ENCODE measurements at regions not wholly inside any gene's neighbourhood (a gene's known extent, or its start where the extent isn't known, plus 50 kb on each side); places are given as distances from the start of the nearest gene placed in this dataset.

DNA sequence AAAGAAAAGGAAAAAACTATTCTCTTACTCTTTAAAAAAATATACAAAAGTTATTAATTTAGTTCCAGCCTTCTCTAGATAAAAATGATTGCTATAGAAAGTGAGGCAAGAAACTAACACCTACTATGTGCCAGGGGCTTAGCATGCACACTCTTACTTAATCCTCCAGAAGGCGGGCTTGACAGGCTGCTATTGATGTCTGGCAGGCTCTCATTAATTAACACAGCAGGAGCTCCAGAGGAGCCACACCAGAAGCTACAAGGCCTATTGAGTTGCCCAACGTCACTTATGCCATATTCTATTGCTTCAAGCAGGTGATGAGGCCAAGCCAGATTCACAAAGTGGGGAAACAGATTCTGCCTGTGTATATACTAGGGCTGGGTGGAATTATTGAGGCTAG is 54.6 kb upstream of the CLINT1 start:
- no peak for DNase-seq (ENCODE audit: low read depth)

DNA sequence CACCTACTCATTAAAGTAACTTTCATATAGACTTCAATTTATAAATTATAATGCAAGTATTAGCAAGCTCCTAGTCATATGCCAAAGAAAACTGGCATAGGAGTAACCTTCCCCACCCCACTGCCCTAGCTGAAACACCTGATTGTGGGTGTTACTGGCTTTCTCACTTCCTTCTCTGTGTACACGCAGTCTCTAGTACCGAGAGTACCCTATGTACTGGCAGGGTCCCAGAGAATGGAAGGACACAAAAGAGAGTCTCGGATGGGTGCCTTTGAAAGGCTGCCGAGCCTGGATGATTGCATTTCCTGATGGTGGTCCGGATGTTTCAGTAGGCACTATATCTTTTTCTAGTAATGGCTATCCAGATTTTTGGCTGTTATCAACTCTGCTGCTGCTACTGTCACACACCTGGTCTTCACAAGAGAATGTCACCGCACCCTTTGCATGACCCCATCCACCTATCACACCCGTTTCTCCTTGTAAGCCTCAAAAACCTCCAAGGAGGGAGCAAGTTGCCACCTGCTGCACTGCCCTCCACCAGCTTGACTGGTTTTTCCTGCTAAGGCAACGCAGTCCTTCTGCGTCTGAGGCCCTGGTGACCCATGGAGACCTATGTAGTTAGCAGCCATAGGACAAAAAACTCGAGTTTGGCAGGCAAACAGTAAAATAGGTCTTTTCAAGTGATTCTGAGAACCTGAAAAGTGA is 53.8 kb upstream of the CLINT1 start:
- DNase-seq (ENCODE audit: low read depth), result no peak

DNA sequence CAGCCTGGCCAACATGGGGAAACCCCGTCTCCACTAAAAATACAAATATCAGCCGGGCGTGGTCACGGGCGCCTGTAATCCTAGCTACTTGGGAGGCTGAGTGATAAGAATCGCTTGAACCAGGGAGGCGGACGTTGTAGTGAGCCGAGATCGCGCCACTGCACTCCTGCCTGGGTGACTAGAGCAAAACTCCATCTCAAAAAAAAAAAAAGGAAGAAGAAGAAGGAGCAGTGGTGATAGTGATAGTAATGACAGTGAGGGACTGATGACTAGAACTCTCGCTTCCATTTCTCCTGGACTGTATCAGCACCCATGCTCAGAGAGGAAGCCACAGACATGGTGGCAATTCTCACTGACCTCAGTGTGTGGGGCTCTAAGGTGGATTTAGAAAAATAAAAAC is 52.6 kb upstream of the CLINT1 start:
- no peak for DNase-seq (ENCODE audit: low read depth)
